CD14-positive monocyte (primary cell): ENCODE measurements at regions not wholly inside any gene's neighbourhood (a gene's known extent, or its start where the extent isn't known, plus 50 kb on each side); places are given as distances from the start of the nearest gene placed in this dataset.

Experiments used
- DNase-seq, 3 donors: peaks; one replicate each; pipeline ENCODE4 v3.0.0-alpha.2; 2011 to 2022
- H2AFZ ChIP-seq: 2 replicates; pipeline ENCODE4 v1.6.0; 2012; ENCODE audit warnings: mild to moderate bottlenecking, low read depth, low read length, inconsistent platforms; ENCODE audit not compliant: insufficient read depth, poor library complexity, severe bottlenecking
- H3K27ac ChIP-seq, 2 donors: 1 replicate in 1 of 2; 2 replicates in 1 of 2; pipeline ENCODE4 v1.5.1; 2012 to 2013; ENCODE audit warnings: low read length in 2 of 2, control low read depth in 1 of 2, inconsistent platforms in 1 of 2, low read depth in 1 of 2, mild to moderate bottlenecking in 1 of 2
- H3K27me3 ChIP-seq, 2 donors: one replicate each; pipeline versions ENCODE4 v1.6.0 to v1.6.1; 2011 to 2013; ENCODE audit warnings: low read length in 2 of 2; ENCODE audit not compliant: control insufficient read depth in 2 of 2, insufficient read depth in 2 of 2
- H3K36me3 ChIP-seq, 2 donors: replicated peaks in 1 of 2; 1 replicate in 1 of 2; 2 replicates in 1 of 2; pipeline versions ENCODE4 v1.5.1 to v1.6.1; 2012 to 2013; ENCODE audit warnings: low read length in 2 of 2, control low read depth in 1 of 2, inconsistent platforms in 1 of 2, mild to moderate bottlenecking in 1 of 2; ENCODE audit not compliant: insufficient read depth in 2 of 2, control insufficient read depth in 1 of 2
- H3K4me1 ChIP-seq, 2 donors: 1 replicate in 1 of 2; 2 replicates in 1 of 2; pipeline versions ENCODE4 v1.5.1 to v1.6.1; 2012 to 2013; ENCODE audit warnings: low read length in 2 of 2, control low read depth in 1 of 2, inconsistent platforms in 1 of 2, mild to moderate bottlenecking in 1 of 2, moderate library complexity in 1 of 2; ENCODE audit not compliant: insufficient read depth in 2 of 2, control insufficient read depth in 1 of 2
- H3K4me2 ChIP-seq: replicated peaks from 2 replicates; pipeline ENCODE3; 2012; ENCODE audit warnings: low read length, moderate library complexity, mild to moderate bottlenecking; ENCODE audit not compliant: poor library complexity, severe bottlenecking; ENCODE audit errors: extremely low read depth
- H3K4me3 ChIP-seq, 3 experiments: fragments of 200-600 bp in 1 of 3; sonication (generic) in 1 of 3; replicated peaks in 1 of 3; 1 replicate in 2 of 3; 2 replicates in 1 of 3; pipeline ENCODE4 v1.5.1; 2011 to 2013; ENCODE audit warnings: low read length in 3 of 3, mild to moderate bottlenecking in 3 of 3, control low read depth in 2 of 3, low read depth in 2 of 3, inconsistent platforms in 1 of 3, moderate library complexity in 1 of 3
- H3K79me2 ChIP-seq: 2 replicates; pipeline ENCODE4 v1.6.0; 2012; ENCODE audit warnings: mild to moderate bottlenecking, control low read depth, inconsistent platforms, low read length, moderate library complexity; ENCODE audit not compliant: insufficient read depth
- H3K9ac ChIP-seq: 2 replicates; pipeline ENCODE4 v1.6.0; 2017; ENCODE audit warnings: low read length, mild to moderate bottlenecking; ENCODE audit not compliant: insufficient read depth, poor library complexity, severe bottlenecking
- H3K9me3 ChIP-seq, 2 donors: replicated peaks in 1 of 2; 1 replicate in 1 of 2; 2 replicates in 1 of 2; pipeline versions ENCODE4 v1.5.1 to v1.6.1; 2012 to 2013; ENCODE audit warnings: low read length in 2 of 2, control low read depth in 1 of 2; ENCODE audit not compliant: control insufficient read depth in 1 of 2, insufficient read depth in 1 of 2
- H4K20me1 ChIP-seq: 2 replicates; pipeline ENCODE4 v1.6.0; 2012; ENCODE audit warnings: mild to moderate bottlenecking, low read length, control low read depth, moderate library complexity; ENCODE audit not compliant: insufficient read depth
- H3K27ac Mint-ChIP-seq, 7 donors: one replicate each; pipeline ENCODE4 v1.8.0; 2020; ENCODE audit warnings: mild to moderate bottlenecking in 7 of 7, mixed read lengths in 7 of 7, moderate library complexity in 6 of 7, inconsistent platforms in 2 of 7
- H3K27me3 Mint-ChIP-seq, 3 donors: one replicate each; pipeline ENCODE4 v1.8.0; 2021 to 2022; ENCODE audit warnings: low read depth in 3 of 3, mild to moderate bottlenecking in 3 of 3, mixed read lengths in 3 of 3, moderate library complexity in 3 of 3, inconsistent platforms in 1 of 3
- H3K36me3 Mint-ChIP-seq, 2 donors: one replicate each; pipeline ENCODE4 v1.8.0; 2020; ENCODE audit warnings: mixed read lengths in 2 of 2, inconsistent platforms in 1 of 2, mild to moderate bottlenecking in 1 of 2
- H3K4me1 Mint-ChIP-seq: one replicate; pipeline ENCODE4 v1.8.0; 2020; ENCODE audit warnings: mild to moderate bottlenecking, mixed read lengths
- H3K4me3 Mint-ChIP-seq, 2 donors: one replicate each; pipeline ENCODE4 v1.8.0; 2020; ENCODE audit warnings: mild to moderate bottlenecking in 2 of 2, mixed read lengths in 2 of 2, moderate library complexity in 1 of 2
- H3K9me3 Mint-ChIP-seq, 7 donors: one replicate each; pipeline ENCODE4 v1.8.0; 2020 to 2022; ENCODE audit warnings: mixed read lengths in 7 of 7, mild to moderate bottlenecking in 6 of 7, moderate library complexity in 6 of 7, inconsistent platforms in 2 of 7
- CTCF ChIP-seq: fragments of 200-600 bp; IDR thresholded peaks from one replicate; pipeline ENCODE4 v1.8.0; 2022; ENCODE audit warnings: antibody characterized with exemption, mild to moderate bottlenecking
- WGBS: methylation state at CpG from one replicate; pipeline ENCODE4 v1.1.5; 2013; ENCODE audit warnings: missing lambda C conversion rate; ENCODE audit not compliant: insufficient coverage; 5-methylcytosine and 5-hydroxymethylcytosine counted together
- intact Hi-C, 2 donors: fragments of 100-400 bp; cut with micrococcal nuclease; formaldehyde crosslinking; loops; one replicate each; pipeline versions ENCODE4 v1.15.0 to v1.15.1; 2023

GRCh38 chr6:62393608-62394007, 107.6 kb upstream of the KHDRBS2 start:
- H3K9ac ChIP-seq, result no peak overlapping the region
- H3K4me3 Mint-ChIP-seq, result no peak overlapping the region
- peaks cover 0 to 2% (median 0%) of the 10 kb centered on the region in 3 donors for H3K27me3 Mint-ChIP-seq
- 92% methylated on average over 3 of the region's 3 CpGs for WGBS
- peaks cover 0 to 6% (median 6%) of the 10 kb centered on the region in 7 donors for H3K9me3 Mint-ChIP-seq
- H3K36me3 Mint-ChIP-seq, result no peaks in the 10 kb centered on the region
- no peaks in the 10 kb centered on the region for H3K27me3 ChIP-seq
- H3K27ac Mint-ChIP-seq, result no peak overlapping the region
- no peak overlapping the region for H3K4me2 ChIP-seq
- H3K4me1 ChIP-seq, result no peaks in the 10 kb centered on the region
- H2AFZ ChIP-seq, result no peak overlapping the region
- no peak for DNase-seq
- H3K4me1 Mint-ChIP-seq, result no peaks in the 10 kb centered on the region
- H4K20me1 ChIP-seq, result no peaks in the 10 kb centered on the region
- no peak for TF ChIP-seq CTCF
- H3K36me3 ChIP-seq, result no peaks in the 10 kb centered on the region
- H3K79me2 ChIP-seq, result no peaks in the 10 kb centered on the region
- no peak overlapping the region for H3K4me3 ChIP-seq
- no peak overlapping the region for H3K27ac ChIP-seq
- intact Hi-C loops, result no loop called here
- H3K9me3 ChIP-seq, result peaks cover 0 to 3% of the 10 kb centered on the region in 2 donors

- Histone ChIP-seq H3K36me3 (no peaks in the 10 kb centered on the region), H3K4me2 (no peak overlapping the region), H3K27me3 (no peaks in the 10 kb centered on the region), H3K4me1 (no peaks in the 10 kb centered on the region), H3K79me2 (no peaks in the 10 kb centered on the region), H3K4me3 (no peak overlapping the region), H3K9me3 (no peaks in the 10 kb centered on the region), H2AFZ (no peak overlapping the region), H3K27ac (no peak overlapping the region), H3K9ac (no peak overlapping the region), H4K20me1 (no peaks in the 10 kb centered on the region)
- intact Hi-C loops, result no loop called here
- WGBS, result no CpG with 5 or more reads among the region's 3 CpGs
- Mint-ChIP-seq H3K36me3 (no peaks in the 10 kb centered on the region), H3K9me3 (peaks cover 0 to 7% (median 2%) of the 10 kb centered on the region in 7 donors), H3K4me1 (no peaks in the 10 kb centered on the region), H3K27ac (no peak overlapping the region), H3K4me3 (no peak overlapping the region), H3K27me3 (peaks cover 0 to 2% (median 0%) of the 10 kb centered on the region in 3 donors)
- TF ChIP-seq CTCF, result no peak
- no peak for DNase-seq
Observed at GRCh38 chr6:62392291-62392690, 106.3 kb upstream of the KHDRBS2 start.
